T-helper 9 cell (primary cell): ENCODE measurements at regions not wholly inside any gene's neighbourhood (a gene's known extent, or its start where the extent isn't known, plus 50 kb on each side); places are given as distances from the start of the nearest gene placed in this dataset.
"Not testable (repeated sequence)": the region's sequence is repeated elsewhere in the genome, so short reads cannot be mapped to it uniquely, and the experiment has no call there.

Source experiments
- DNase-seq: peaks from one replicate; pipeline ENCODE4 v3.0.0-alpha.2; 2020

- DNase-seq, result no peak
Measured at GRCh38 chr5:42989190-42989589, 50.9 kb downstream of the ANXA2R start.

GRCh38 chr5:42988568-42988967 is 51.6 kb downstream of the ANXA2R start:
- no peak for DNase-seq

- no peak for DNase-seq
Measured at GRCh38 chr5:42985129-42986037, 54.7 kb downstream of the ANXA2R start.

GRCh38 chr5:42984307-42984706 is 55.8 kb downstream of the ANXA2R start:
- no peak for DNase-seq

- DNase-seq, result no peak
Measured at GRCh38 chr5:42982107-42982622, 58.0 kb downstream of the ANXA2R start.

- not testable (repeated sequence) for DNase-seq
Measured at GRCh38 chr5:42981417-42982106, 58.6 kb downstream of the ANXA2R start.

GRCh38 chr5:42981015-42981414 is 59.1 kb downstream of the ANXA2R start:
- not testable (repeated sequence) for DNase-seq

GRCh38 chr5:42980391-42980790 is 59.7 kb downstream of the ANXA2R start:
- not testable (repeated sequence) for DNase-seq

- not testable (repeated sequence) for DNase-seq
Measured at GRCh38 chr5:42979242-42979641, 60.9 kb downstream of the ANXA2R start.

- DNase-seq, result no peak
Measured at GRCh38 chr5:42974536-42974935, 65.6 kb downstream of the ANXA2R start.

- no peak for DNase-seq
Measured at GRCh38 chr5:42970636-42971559, 69.2 kb downstream of the ANXA2R start.

GRCh38 chr5:42965934-42966333 is 74.2 kb downstream of the ANXA2R start:
- no peak for DNase-seq

- no peak for DNase-seq
Measured at GRCh38 chr5:42963412-42963811, 76.7 kb downstream of the ANXA2R start.

GRCh38 chr5:42962124-42962523 is 78.0 kb downstream of the ANXA2R start:
- no peak for DNase-seq

- no peak for DNase-seq
Measured at GRCh38 chr5:42960506-42960905, 79.6 kb downstream of the ANXA2R start.

- DNase-seq, result no peak
Measured at GRCh38 chr5:42956551-42956950, 83.6 kb downstream of the ANXA2R start.

- DNase-seq, result no peak
Measured at GRCh38 chr5:42953041-42953440, 87.1 kb downstream of the ANXA2R start.

GRCh38 chr5:42952578-42952974 is 87.5 kb downstream of the ANXA2R start:
- no peak for DNase-seq

GRCh38 chr5:42951293-42951840 is 88.8 kb downstream of the ANXA2R start:
- peak; percentile 66 for DNase-seq

- peak; percentile 50 for DNase-seq
Measured at GRCh38 chr5:42950456-42951292, 89.4 kb downstream of the ANXA2R start.

GRCh38 chr5:42950116-42950455 is 90.0 kb downstream of the ANXA2R start:
- DNase-seq, result no peak
